SK-N-SH (cell line): ENCODE measurements at regions not wholly inside any gene's neighbourhood (a gene's known extent, or its start where the extent isn't known, plus 50 kb on each side); places are given as distances from the start of the nearest gene placed in this dataset.

Source experiments
- CTCF ChIA-PET: fragments of 300-600, 350-600 bp; formaldehyde crosslinking; extraction: SDS; loops from one replicate; lab custom pipeline; 2021; lab: Yijun Ruan, JAX
- POLR2A ChIA-PET: fragments of 350-600 bp; sonication (Branson Sonifier 250); formaldehyde crosslinking; extraction: SDS; loops from one replicate; lab custom pipeline; 2020; ENCODE audit warnings: antibody characterized with exemption, inconsistent platforms; lab: Yijun Ruan, JAX
- DNase-seq: peaks from one replicate; pipeline ENCODE4 v3.0.0; 2012
- H2AFZ ChIP-seq: fragments of 200-600 bp; sonication (generic); 2 replicates; pipeline ENCODE4 v1.8.1; 2016; ENCODE audit warnings: antibody characterized with exemption, mild to moderate bottlenecking, low read depth
- H3F3A ChIP-seq: fragments of 200-600 bp; sonication (generic); replicated peaks from 2 replicates; pipeline ENCODE3; 2016; ENCODE audit warnings: antibody characterized with exemption, mild to moderate bottlenecking; ENCODE audit not compliant: insufficient read depth
- H3K27ac ChIP-seq, 2 experiments: fragments of 200-500 bp in 1 of 2; fragments of 200-600 bp in 1 of 2; sonication (Bioruptor generic) in 1 of 2; sonication (generic), shearing (Covaris generic) in 1 of 2; 2 replicates each; pipeline versions ENCODE4 v1.5.1 to v1.6.1; 2014 to 2016; ENCODE audit warnings: low read depth in 2 of 2, inconsistent platforms in 1 of 2, low read length in 1 of 2, mild to moderate bottlenecking in 1 of 2, mixed read lengths in 1 of 2
- H3K27me3 ChIP-seq: fragments of 200-600 bp; sonication (generic), shearing (Covaris generic); 2 replicates; pipeline ENCODE4 v1.6.1; 2016; ENCODE audit warnings: mixed run types; ENCODE audit not compliant: insufficient read depth
- H3K36me3 ChIP-seq, 2 experiments: fragments of 200-500 bp in 1 of 2; fragments of 200-600 bp in 1 of 2; sonication (Bioruptor generic) in 1 of 2; sonication (generic) in 1 of 2; replicated peaks in 1 of 2; 2 replicates each; pipeline versions ENCODE3 to v1.5.1; 2014 to 2016; ENCODE audit warnings: low read length in 1 of 2, mild to moderate bottlenecking in 1 of 2; ENCODE audit not compliant: insufficient read depth in 2 of 2, control insufficient read depth in 1 of 2
- H3K4me1 ChIP-seq, 2 experiments: fragments of 200-500 bp in 1 of 2; fragments of 200-600 bp in 1 of 2; sonication (Bioruptor generic) in 1 of 2; sonication (generic), shearing (Covaris generic) in 1 of 2; 2 replicates each; pipeline versions ENCODE4 v1.5.1 to v1.6.1; 2014 to 2016; ENCODE audit warnings: low read depth in 1 of 2, low read length in 1 of 2, mixed run types in 1 of 2; ENCODE audit not compliant: insufficient read depth in 2 of 2, control insufficient read depth in 1 of 2
- H3K4me2 ChIP-seq: fragments of 200-600 bp; sonication (generic), shearing (Covaris generic); 2 replicates; pipeline ENCODE4 v1.6.1; 2017; ENCODE audit warnings: mixed run types
- H3K4me3 ChIP-seq, 2 experiments: fragments of 200-500 bp in 1 of 2; fragments of 200-600 bp in 1 of 2; sonication (Bioruptor generic) in 1 of 2; sonication (generic), shearing (Covaris generic) in 1 of 2; 2 replicates each; pipeline versions ENCODE4 v1.5.1 to v1.8.1; 2014 to 2016; ENCODE audit warnings: low read depth in 2 of 2, inconsistent platforms in 1 of 2, low read length in 1 of 2, mild to moderate bottlenecking in 1 of 2, mixed read lengths in 1 of 2, moderate library complexity in 1 of 2
- H3K79me2 ChIP-seq: fragments of 200-600 bp; sonication (generic); 2 replicates; pipeline ENCODE4 v1.8.1; 2017; ENCODE audit warnings: mild to moderate bottlenecking; ENCODE audit not compliant: insufficient read depth
- H3K9ac ChIP-seq: fragments of 200-600 bp; sonication (generic); 2 replicates; pipeline ENCODE4 v1.6.1; 2017; ENCODE audit warnings: mixed run types
- H3K9me2 ChIP-seq: fragments of 200-600 bp; sonication (generic); 2 replicates; pipeline ENCODE4 v1.6.1; 2017; ENCODE audit warnings: mixed run types
- H3K9me3 ChIP-seq: fragments of 200-600 bp; sonication (generic); 2 replicates; pipeline ENCODE4 v1.6.1; 2017; ENCODE audit warnings: mixed run types, mild to moderate bottlenecking, moderate library complexity
- H4K20me1 ChIP-seq: fragments of 200-600 bp; sonication (generic); 2 replicates; pipeline ENCODE4 v1.6.1; 2017; ENCODE audit warnings: mild to moderate bottlenecking, mixed run types; ENCODE audit not compliant: insufficient read depth
- CTCF ChIP-seq: fragments of 200-600 bp; sonication (generic); IDR thresholded peaks from 2 replicates; pipeline ENCODE4 v1.6.1; 2017; ENCODE audit warnings: antibody characterized with exemption, mild to moderate bottlenecking, moderate library complexity
- ELF1 ChIP-seq: IDR thresholded peaks from 2 replicates; pipeline ENCODE4 v1.4.0; 2012
- EP300 ChIP-seq, 2 experiments: IDR thresholded peaks; 2 replicates each; pipeline versions ENCODE4 v1.4.0 to v1.6.1; 2012; ENCODE audit warnings: borderline replicate concordance in 1 of 2, low read depth in 1 of 2, low read length in 1 of 2
- EZH2phosphoT487 ChIP-seq: fragments of 200-600 bp; sonication (generic); IDR thresholded peaks from 2 replicates; pipeline ENCODE4 v1.6.1; 2017; ENCODE audit warnings: low read depth, mixed run types, mild to moderate bottlenecking, antibody characterized with exemption, moderate library complexity, borderline replicate concordance
- FOXJ3 ChIP-seq: sonication (generic); formaldehyde crosslinking; IDR thresholded peaks from 2 replicates; pipeline ENCODE4 v1.5.1; 2020; ENCODE audit warnings: mild to moderate bottlenecking, missing genetic modification reagents
- JUND ChIP-seq: IDR thresholded peaks from 2 replicates; pipeline ENCODE4 v1.4.0; 2012
- MEF2A ChIP-seq: IDR thresholded peaks from 2 replicates; pipeline ENCODE4 v1.4.0; 2012; ENCODE audit warnings: low read depth, borderline replicate concordance
- RAD21 ChIP-seq: IDR thresholded peaks from 2 replicates; pipeline ENCODE4 v1.6.1; 2012; ENCODE audit warnings: mild to moderate bottlenecking, low read length
- REST ChIP-seq: IDR thresholded peaks from 2 replicates; pipeline ENCODE4 v1.6.1; 2012; ENCODE audit warnings: mild to moderate bottlenecking, low read depth, low read length, moderate library complexity
- SMC3 ChIP-seq: IDR thresholded peaks from 2 replicates; pipeline ENCODE4 v1.6.1; 2012; ENCODE audit warnings: low read depth, low read length, improper control_type of control experiment
- TAF1 ChIP-seq: IDR thresholded peaks from 2 replicates; pipeline ENCODE4 v1.6.1; 2012; ENCODE audit warnings: low read depth, mild to moderate bottlenecking, low read length, moderate library complexity, borderline replicate concordance
- TEAD4 ChIP-seq: IDR thresholded peaks from 2 replicates; pipeline ENCODE4 v1.4.0; 2012; ENCODE audit warnings: mild to moderate bottlenecking, borderline replicate concordance; ENCODE audit not compliant: insufficient read depth
- USF1 ChIP-seq: IDR thresholded peaks from 2 replicates; pipeline ENCODE4 v1.4.0; 2012; ENCODE audit warnings: low read depth, borderline replicate concordance
- USF2 ChIP-seq: fragments of 150-350 bp; IDR thresholded peaks from 2 replicates; pipeline ENCODE4 v1.6.1; 2017; ENCODE audit warnings: antibody characterized with exemption, low read length, low read depth, borderline replicate concordance
- WGBS: methylation state at CpG from one replicate; pipeline ENCODE4 v1.1.6; 2017; ENCODE audit warnings: low lambda C conversion rate; 5-methylcytosine and 5-hydroxymethylcytosine counted together

GRCh38 chr6:67818322-67818721 lies 816.8 kb upstream of the ADGRB3 start:
- peaks cover 6% of the 10 kb centered on the region; the same call in 1 of the 2 replicates for H3K9me3 ChIP-seq
- no peak overlapping the region for H3K9ac ChIP-seq
- H4K20me1 ChIP-seq, result no peaks in the 10 kb centered on the region
- H3K27ac ChIP-seq, result peak overlapping the region in 1 of 2 experiments; percentile 93; a peak in 2 of 4 replicates
- H2AFZ ChIP-seq, result no peak overlapping the region
- H3F3A ChIP-seq, result no peaks in the 10 kb centered on the region
- no peaks in the 10 kb centered on the region; a peak in 1 of 4 replicates for H3K4me1 ChIP-seq
- no peak for DNase-seq
- no peaks in the 10 kb centered on the region for H3K79me2 ChIP-seq
- WGBS, result 17% methylated on average over 2 of the region's 2 CpGs
- TF ChIP-seq SMC3 (no peak), EP300 (IDR thresholded peaks at IDR 0.05; ENCODE audit: borderline replicate concordance in 1 of 2, low read depth in 1 of 2, low read length in 1 of 2) (peak in 1 of 2 experiments; percentile 70; a peak in 1 of 4 replicates), RAD21 (peak; percentile 11; the same call in 1 of the 2 replicates), TEAD4 (no peak)
- H3K4me3 ChIP-seq, result no peak overlapping the region
- POLR2A ChIA-PET, result no interaction called here
- no peak overlapping the region for H3K4me2 ChIP-seq
- no peaks in the 10 kb centered on the region for H3K36me3 ChIP-seq
- CTCF ChIA-PET, result no interaction called here
- no peaks in the 10 kb centered on the region for H3K27me3 ChIP-seq
- no peaks in the 10 kb centered on the region for H3K9me2 ChIP-seq

GRCh38 chr6:67815623-67816022 lies 819.5 kb upstream of the ADGRB3 start:
- no peaks in the 10 kb centered on the region for H3K9me2 ChIP-seq
- H3K4me1 ChIP-seq, result no peaks in the 10 kb centered on the region; a peak in 1 of 4 replicates
- H3F3A ChIP-seq, result no peaks in the 10 kb centered on the region
- no peak for DNase-seq
- H3K27ac ChIP-seq, result no peak overlapping the region; a peak in 1 of 4 replicates
- no peak overlapping the region for H3K4me2 ChIP-seq
- no peaks in the 10 kb centered on the region for H3K27me3 ChIP-seq
- H3K79me2 ChIP-seq, result no peaks in the 10 kb centered on the region
- ChIA-PET POLR2A (no interaction called here), CTCF (no interaction called here)
- 23% methylated on average over 2 of the region's 2 CpGs for WGBS
- peaks cover 14% of the 10 kb centered on the region; the same call in 1 of the 2 replicates for H3K9me3 ChIP-seq
- no peaks in the 10 kb centered on the region for H3K36me3 ChIP-seq
- TF ChIP-seq MEF2A (no peak), SMC3 (no peak), FOXJ3 (CRISPR knock-in tag) (no peak)
- no peaks in the 10 kb centered on the region for H4K20me1 ChIP-seq
- H3K9ac ChIP-seq, result no peak overlapping the region
- H3K4me3 ChIP-seq, result no peak overlapping the region
- H2AFZ ChIP-seq, result no peak overlapping the region

GRCh38 chr6:67814262-67814661 lies 820.8 kb upstream of the ADGRB3 start:
- ChIA-PET CTCF (interaction anchor here (0.7 kb wide), 1 partner anchor 927 kb away, joined by 3 read pairs; no protein-coding TSS in a partner anchor), POLR2A (no interaction called here)
- H3K9ac ChIP-seq, result no peak overlapping the region
- H4K20me1 ChIP-seq, result no peaks in the 10 kb centered on the region
- H3K27ac ChIP-seq, result no peak overlapping the region
- WGBS, result 51% methylated on average over 3 of the region's 3 CpGs
- H3K4me1 ChIP-seq, result no peaks in the 10 kb centered on the region; a peak in 1 of 4 replicates
- no peak overlapping the region for H3K4me2 ChIP-seq
- H3K9me2 ChIP-seq, result no peaks in the 10 kb centered on the region
- no peaks in the 10 kb centered on the region for H3K27me3 ChIP-seq
- peaks cover 14% of the 10 kb centered on the region; the same call in 1 of the 2 replicates for H3K9me3 ChIP-seq
- H3K4me3 ChIP-seq, result no peak overlapping the region
- H3K79me2 ChIP-seq, result no peaks in the 10 kb centered on the region
- H3F3A ChIP-seq, result no peaks in the 10 kb centered on the region
- no peak overlapping the region for H2AFZ ChIP-seq
- TF ChIP-seq ELF1, result no peak
- no peak for TF ChIP-seq USF1
- no peak for TF ChIP-seq CTCF
- no peak for TF ChIP-seq TEAD4
- TF ChIP-seq FOXJ3 (CRISPR knock-in tag), result no peak
- no peak for TF ChIP-seq REST
- TF ChIP-seq TAF1, result no peak
- TF ChIP-seq JUND, result no peak
- no peak for TF ChIP-seq EZH2phosphoT487
- no peak for TF ChIP-seq USF2
- no peaks in the 10 kb centered on the region for H3K36me3 ChIP-seq
- no peak for DNase-seq
